Mammary epithelial cell (primary cell): ENCODE measurements at regions not wholly inside any gene's neighbourhood (a gene's known extent, or its start where the extent isn't known, plus 50 kb on each side); places are given as distances from the start of the nearest gene placed in this dataset.

ENCODE experiments used
- EZH2 ChIP-seq: IDR thresholded peaks from 2 replicates; pipeline ENCODE4 v1.6.1; 2012; ENCODE audit warnings: low read length, inconsistent platforms, borderline replicate concordance
- TF ChIP-seq, protein P1 (sequence below), 2 donors: IDR thresholded peaks in 1 of 2; conservative IDR thresholded peaks in 1 of 2; 2 replicates each; pipeline ENCODE4 v1.5.1; 2011 to 2012; ENCODE audit warnings: inconsistent platforms in 2 of 2, low read length in 2 of 2, mild to moderate bottlenecking in 2 of 2, control low read depth in 1 of 2, low read depth in 1 of 2; ENCODE audit not compliant: insufficient read depth in 1 of 2; ENCODE audit errors: extremely low read depth in 1 of 2

DNA sequence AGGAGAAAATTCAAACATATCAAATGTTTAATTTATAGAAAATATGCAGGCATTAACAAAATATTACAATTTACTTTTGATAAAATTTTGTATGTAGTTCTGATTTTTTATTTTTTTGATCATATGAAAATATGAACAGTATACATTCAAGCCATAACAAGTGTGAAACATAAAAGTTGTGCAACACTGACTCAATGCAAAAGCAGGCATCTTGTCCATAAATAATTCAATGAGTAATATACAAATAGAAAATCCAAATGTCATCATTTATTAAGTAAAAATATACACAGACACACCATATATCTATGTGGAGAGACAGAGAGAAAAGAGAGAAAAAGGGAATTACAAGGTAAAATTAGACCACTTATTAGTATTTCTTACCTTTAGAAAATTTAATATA is 1183.9 kb downstream of the SLITRK1 start:
- TF ChIP-seq, protein P1, sequence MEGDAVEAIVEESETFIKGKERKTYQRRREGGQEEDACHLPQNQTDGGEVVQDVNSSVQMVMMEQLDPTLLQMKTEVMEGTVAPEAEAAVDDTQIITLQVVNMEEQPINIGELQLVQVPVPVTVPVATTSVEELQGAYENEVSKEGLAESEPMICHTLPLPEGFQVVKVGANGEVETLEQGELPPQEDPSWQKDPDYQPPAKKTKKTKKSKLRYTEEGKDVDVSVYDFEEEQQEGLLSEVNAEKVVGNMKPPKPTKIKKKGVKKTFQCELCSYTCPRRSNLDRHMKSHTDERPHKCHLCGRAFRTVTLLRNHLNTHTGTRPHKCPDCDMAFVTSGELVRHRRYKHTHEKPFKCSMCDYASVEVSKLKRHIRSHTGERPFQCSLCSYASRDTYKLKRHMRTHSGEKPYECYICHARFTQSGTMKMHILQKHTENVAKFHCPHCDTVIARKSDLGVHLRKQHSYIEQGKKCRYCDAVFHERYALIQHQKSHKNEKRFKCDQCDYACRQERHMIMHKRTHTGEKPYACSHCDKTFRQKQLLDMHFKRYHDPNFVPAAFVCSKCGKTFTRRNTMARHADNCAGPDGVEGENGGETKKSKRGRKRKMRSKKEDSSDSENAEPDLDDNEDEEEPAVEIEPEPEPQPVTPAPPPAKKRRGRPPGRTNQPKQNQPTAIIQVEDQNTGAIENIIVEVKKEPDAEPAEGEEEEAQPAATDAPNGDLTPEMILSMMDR (conservative IDR thresholded peaks at IDR 0.05 in 1 of 2, IDR thresholded peaks at IDR 0.05 in 1 of 2; ENCODE audit: extremely low read depth in 1 of 2, insufficient read depth in 1 of 2, low read depth in 1 of 2, low read length in 2 of 2) = no peak
- TF ChIP-seq EZH2 = no peak
